ENCODE measurements at regions not wholly inside any gene's neighbourhood (a gene's known extent, or its start where the extent isn't known, plus 50 kb on each side); places are given as distances from the start of the nearest gene placed in this dataset.

- Mint-ChIP-seq H3K4me3 (ENCODE audit: unreplicated experiment) (no peak overlapping the region), H3K27me3 (ENCODE audit: unreplicated experiment) (no peaks in the 10 kb centered on the region), H3K9me3 (ENCODE audit: unreplicated experiment) (no peaks in the 10 kb centered on the region), H3K4me1 (ENCODE audit: unreplicated experiment) (no peaks in the 10 kb centered on the region), H3K36me3 (ENCODE audit: low read depth, unreplicated experiment) (no peaks in the 10 kb centered on the region), H3K27ac (ENCODE audit: unreplicated experiment) (no peak overlapping the region)
- TF ChIP-seq, protein P1, sequence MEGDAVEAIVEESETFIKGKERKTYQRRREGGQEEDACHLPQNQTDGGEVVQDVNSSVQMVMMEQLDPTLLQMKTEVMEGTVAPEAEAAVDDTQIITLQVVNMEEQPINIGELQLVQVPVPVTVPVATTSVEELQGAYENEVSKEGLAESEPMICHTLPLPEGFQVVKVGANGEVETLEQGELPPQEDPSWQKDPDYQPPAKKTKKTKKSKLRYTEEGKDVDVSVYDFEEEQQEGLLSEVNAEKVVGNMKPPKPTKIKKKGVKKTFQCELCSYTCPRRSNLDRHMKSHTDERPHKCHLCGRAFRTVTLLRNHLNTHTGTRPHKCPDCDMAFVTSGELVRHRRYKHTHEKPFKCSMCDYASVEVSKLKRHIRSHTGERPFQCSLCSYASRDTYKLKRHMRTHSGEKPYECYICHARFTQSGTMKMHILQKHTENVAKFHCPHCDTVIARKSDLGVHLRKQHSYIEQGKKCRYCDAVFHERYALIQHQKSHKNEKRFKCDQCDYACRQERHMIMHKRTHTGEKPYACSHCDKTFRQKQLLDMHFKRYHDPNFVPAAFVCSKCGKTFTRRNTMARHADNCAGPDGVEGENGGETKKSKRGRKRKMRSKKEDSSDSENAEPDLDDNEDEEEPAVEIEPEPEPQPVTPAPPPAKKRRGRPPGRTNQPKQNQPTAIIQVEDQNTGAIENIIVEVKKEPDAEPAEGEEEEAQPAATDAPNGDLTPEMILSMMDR (IDR thresholded peaks at IDR 0.05; ENCODE audit: unreplicated experiment): no peak
- DNase-seq (ENCODE audit: low spot score): no peak
Measured at GRCh38 chr5:12648558-12648957, 744.3 kb upstream of the CTNND2 start.

DNA sequence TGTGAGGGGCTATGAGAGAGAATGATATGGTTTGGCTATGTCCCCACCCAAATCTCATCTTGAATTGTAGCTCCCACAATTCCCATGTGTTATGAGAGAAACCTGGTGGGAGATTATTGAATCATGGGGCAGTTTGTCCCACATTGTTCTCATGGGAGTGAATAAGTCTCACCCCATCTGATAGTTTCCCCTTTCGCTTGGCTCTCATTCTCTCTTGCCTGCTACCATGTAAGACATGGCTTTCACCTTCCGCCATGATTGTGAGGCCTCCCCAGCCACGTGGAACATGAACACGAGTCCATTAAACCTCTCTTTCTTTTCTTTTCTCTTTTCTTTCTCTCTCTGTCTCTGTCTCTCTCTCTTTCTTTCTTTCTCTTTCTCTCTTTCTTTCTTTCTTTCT, 743.4 kb upstream of the CTNND2 start:
- H3K27ac Mint-ChIP-seq (ENCODE audit: unreplicated experiment): no peak overlapping the region
- DNase-seq (ENCODE audit: low spot score): no peak
- H3K9me3 Mint-ChIP-seq (ENCODE audit: unreplicated experiment): no peaks in the 10 kb centered on the region
- H3K27me3 Mint-ChIP-seq (ENCODE audit: unreplicated experiment): no peaks in the 10 kb centered on the region
- H3K36me3 Mint-ChIP-seq (ENCODE audit: low read depth, unreplicated experiment): no peaks in the 10 kb centered on the region
- TF ChIP-seq, protein P1 (IDR thresholded peaks at IDR 0.05; ENCODE audit: unreplicated experiment): no peak
- H3K4me1 Mint-ChIP-seq (ENCODE audit: unreplicated experiment): peaks cover 2% of the 10 kb centered on the region
- no peak overlapping the region for H3K4me3 Mint-ChIP-seq (ENCODE audit: unreplicated experiment)

- Mint-ChIP-seq H3K27ac (ENCODE audit: unreplicated experiment) (no peak overlapping the region), H3K27me3 (ENCODE audit: unreplicated experiment) (no peaks in the 10 kb centered on the region), H3K4me3 (ENCODE audit: unreplicated experiment) (no peak overlapping the region), H3K4me1 (ENCODE audit: unreplicated experiment) (peaks cover 6% of the 10 kb centered on the region), H3K9me3 (ENCODE audit: unreplicated experiment) (no peaks in the 10 kb centered on the region), H3K36me3 (ENCODE audit: low read depth, unreplicated experiment) (no peaks in the 10 kb centered on the region)
- no peak for DNase-seq (ENCODE audit: low spot score)
- TF ChIP-seq, protein P1 (IDR thresholded peaks at IDR 0.05; ENCODE audit: unreplicated experiment): no peak
Measured at GRCh38 chr5:12645582-12645981, 741.3 kb upstream of the CTNND2 start.

GRCh38 chr5:12636209-12636608, 732.0 kb upstream of the CTNND2 start:
- H3K27me3 Mint-ChIP-seq (ENCODE audit: unreplicated experiment): no peaks in the 10 kb centered on the region
- no peaks in the 10 kb centered on the region for H3K4me1 Mint-ChIP-seq (ENCODE audit: unreplicated experiment)
- no peak overlapping the region for H3K4me3 Mint-ChIP-seq (ENCODE audit: unreplicated experiment)
- no peak overlapping the region for H3K27ac Mint-ChIP-seq (ENCODE audit: unreplicated experiment)
- TF ChIP-seq, protein P1 (IDR thresholded peaks at IDR 0.05; ENCODE audit: unreplicated experiment): no peak
- DNase-seq (ENCODE audit: low spot score): no peak
- H3K36me3 Mint-ChIP-seq (ENCODE audit: low read depth, unreplicated experiment): no peaks in the 10 kb centered on the region
- no peaks in the 10 kb centered on the region for H3K9me3 Mint-ChIP-seq (ENCODE audit: unreplicated experiment)

- H3K4me1 Mint-ChIP-seq (ENCODE audit: unreplicated experiment): no peaks in the 10 kb centered on the region
- no peak overlapping the region for H3K27ac Mint-ChIP-seq (ENCODE audit: unreplicated experiment)
- DNase-seq (ENCODE audit: low spot score): no peak
- H3K9me3 Mint-ChIP-seq (ENCODE audit: unreplicated experiment): peaks cover 4% of the 10 kb centered on the region
- H3K4me3 Mint-ChIP-seq (ENCODE audit: unreplicated experiment): no peak overlapping the region
- TF ChIP-seq, protein P1 (IDR thresholded peaks at IDR 0.05; ENCODE audit: unreplicated experiment): no peak
- H3K27me3 Mint-ChIP-seq (ENCODE audit: unreplicated experiment): no peaks in the 10 kb centered on the region
- peaks cover 4% of the 10 kb centered on the region for H3K36me3 Mint-ChIP-seq (ENCODE audit: low read depth, unreplicated experiment)
Measured at GRCh38 chr5:12626556-12626955, 722.3 kb upstream of the CTNND2 start.
